ENCODE measurements at regions not wholly inside any gene's neighbourhood (a gene's known extent, or its start where the extent isn't known, plus 50 kb on each side); places are given as distances from the start of the nearest gene placed in this dataset.

DNA sequence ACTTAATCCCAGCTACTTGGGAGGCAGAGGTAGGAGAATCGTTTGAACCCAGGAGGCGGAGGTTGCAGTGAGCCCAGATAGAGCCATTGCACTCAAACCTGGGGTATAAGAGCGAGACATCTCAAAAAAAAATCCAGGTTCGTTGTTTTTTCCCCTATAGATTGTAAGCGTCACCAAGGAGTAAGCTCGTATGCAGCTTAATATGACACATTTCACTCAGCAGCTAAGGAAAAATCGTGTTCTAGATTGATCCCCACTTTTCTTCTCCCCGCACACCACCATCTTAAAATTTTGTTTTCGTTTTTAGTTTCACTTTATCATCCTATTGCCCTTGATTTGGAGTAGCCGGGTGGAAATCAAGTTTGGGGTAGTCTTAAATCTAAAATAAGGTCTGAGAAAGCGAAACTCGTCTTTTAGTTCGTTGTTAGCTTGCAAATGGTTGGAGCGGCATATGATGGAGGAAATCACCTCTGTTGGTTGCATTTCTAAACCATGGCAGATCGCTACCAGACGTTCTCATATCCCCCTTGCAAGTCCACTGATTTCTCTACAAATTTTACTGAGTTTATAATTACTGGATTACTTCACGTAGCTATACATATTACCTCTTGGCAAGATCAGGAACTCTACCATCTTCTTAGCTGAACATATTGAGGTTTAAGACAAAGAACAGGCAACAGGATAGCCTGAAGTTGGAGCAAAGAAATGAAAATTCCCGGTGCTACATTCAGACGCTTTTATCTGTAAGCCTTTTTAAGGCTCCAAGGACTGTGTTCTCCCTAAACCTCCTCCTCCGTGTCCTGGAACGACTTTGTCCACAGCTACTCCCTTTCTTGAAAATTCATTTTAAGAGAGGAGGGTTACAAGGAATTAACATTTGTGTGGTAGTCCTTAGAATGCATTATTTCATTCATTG lies 91.1 kb upstream of the BTN3A2 start:
- Histone ChIP-seq H3K9ac (ENCODE audit: low read length) (peak overlapping the region; percentile 78), H3K4me2 (replicated peaks; ENCODE audit: low read depth, low read length, poor library complexity, severe bottlenecking) (peak overlapping the region; percentile 84)
- POLR2A ChIA-PET = interaction anchor here (0.7 to 6.8 kb wide), 19 partner anchors 10 to 1592 kb away, joined by 3 to 99 read pairs (median 10); partner anchors contain the start of gene HMGN4

More for the DNA sequence above, 91.1 kb upstream of the BTN3A2 start:
- H3K4me1 ChIP-seq (ENCODE audit: control insufficient read depth in 2 of 2, insufficient read depth in 2 of 2, low read length in 2 of 2) = peaks cover 15 to 37% of the 10 kb centered on the region in 2 donors
- no peak overlapping the region for H3K4me3 Mint-ChIP-seq
- no peaks in the 10 kb centered on the region for H3K9me3 ChIP-seq (ENCODE audit: control extremely low read depth in 1 of 3, control insufficient read depth in 2 of 3, insufficient read depth in 1 of 3, low read length in 2 of 3)
- peaks cover 20% of the 10 kb centered on the region for H3K4me1 Mint-ChIP-seq
- DNase-seq (peak; percentile 84), ATAC-seq (ENCODE audit: low read depth) (no peak)
- no peaks in the 10 kb centered on the region for H3K79me2 ChIP-seq (ENCODE audit: control insufficient read depth, insufficient read depth, low read length)
- no peak overlapping the region for H3K27ac Mint-ChIP-seq
- H3K27me3 ChIP-seq (replicated peaks in 1 of 4; ENCODE audit: control extremely low read depth in 1 of 4, control insufficient read depth in 3 of 4, insufficient read depth in 4 of 4, low read length in 3 of 4) = no peaks in the 10 kb centered on the region
- H3K27me3 Mint-ChIP-seq = no peaks in the 10 kb centered on the region
- H3K27ac ChIP-seq (ENCODE audit: low read length in 2 of 2) = peak overlapping the region; percentile 81 to 86
- H3K36me3 ChIP-seq (replicated peaks in 1 of 2; ENCODE audit: control extremely low read depth in 1 of 2, control insufficient read depth in 1 of 2, extremely low read depth in 1 of 2, insufficient read depth in 2 of 2, low read length in 1 of 2) = no peaks in the 10 kb centered on the region
- intact Hi-C loops (cut with micrococcal nuclease) = loop anchor here (2.0 to 10.0 kb wide), 7 partner anchors 38 to 1201 kb away; partner anchors contain the start of gene ZNF184
- H3K9me3 Mint-ChIP-seq (ENCODE audit: insufficient read depth) = no peaks in the 10 kb centered on the region
- peak overlapping the region; percentile 78 for H2AFZ ChIP-seq (ENCODE audit: insufficient read depth, low read depth, low read length, poor library complexity, severe bottlenecking)
- no peaks in the 10 kb centered on the region for H4K20me1 ChIP-seq (ENCODE audit: control insufficient read depth, insufficient read depth, low read length, poor library complexity, severe bottlenecking)
- WGBS (ENCODE audit: insufficient coverage) = 0% methylated on average over 2 of the region's 21 CpGs
- no peak for TF ChIP-seq EZH2 (IDR thresholded peaks at IDR 0.05; ENCODE audit: borderline replicate concordance, insufficient read depth, low read depth, low read length, poor library complexity, severe bottlenecking)
- TF ChIP-seq, protein P1, sequence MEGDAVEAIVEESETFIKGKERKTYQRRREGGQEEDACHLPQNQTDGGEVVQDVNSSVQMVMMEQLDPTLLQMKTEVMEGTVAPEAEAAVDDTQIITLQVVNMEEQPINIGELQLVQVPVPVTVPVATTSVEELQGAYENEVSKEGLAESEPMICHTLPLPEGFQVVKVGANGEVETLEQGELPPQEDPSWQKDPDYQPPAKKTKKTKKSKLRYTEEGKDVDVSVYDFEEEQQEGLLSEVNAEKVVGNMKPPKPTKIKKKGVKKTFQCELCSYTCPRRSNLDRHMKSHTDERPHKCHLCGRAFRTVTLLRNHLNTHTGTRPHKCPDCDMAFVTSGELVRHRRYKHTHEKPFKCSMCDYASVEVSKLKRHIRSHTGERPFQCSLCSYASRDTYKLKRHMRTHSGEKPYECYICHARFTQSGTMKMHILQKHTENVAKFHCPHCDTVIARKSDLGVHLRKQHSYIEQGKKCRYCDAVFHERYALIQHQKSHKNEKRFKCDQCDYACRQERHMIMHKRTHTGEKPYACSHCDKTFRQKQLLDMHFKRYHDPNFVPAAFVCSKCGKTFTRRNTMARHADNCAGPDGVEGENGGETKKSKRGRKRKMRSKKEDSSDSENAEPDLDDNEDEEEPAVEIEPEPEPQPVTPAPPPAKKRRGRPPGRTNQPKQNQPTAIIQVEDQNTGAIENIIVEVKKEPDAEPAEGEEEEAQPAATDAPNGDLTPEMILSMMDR (IDR thresholded peaks at IDR 0.05) = no peak
- CTCF ChIA-PET = interaction anchor here (0.9 to 4.8 kb wide), 13 partner anchors 10 to 873 kb away, joined by 3 to 51 read pairs (median 4); partner anchors contain the start of gene HMGN4
- H3K4me3 ChIP-seq (ENCODE audit: control extremely low read depth in 1 of 5, extremely low read depth in 1 of 5, insufficient read depth in 1 of 5, low read depth in 2 of 5, low read length in 4 of 5) = peak overlapping the region; percentile 66 to 96 (median 80)

Data from B cell (primary cell).